Fibroblast of villous mesenchyme (primary cell): ENCODE measurements at regions not wholly inside any gene's neighbourhood (a gene's known extent, or its start where the extent isn't known, plus 50 kb on each side); places are given as distances from the start of the nearest gene placed in this dataset.

Experiments used
- DNase-seq: peaks from one replicate; pipeline ENCODE4 v3.0.0-alpha.2; 2010; ENCODE audit warnings: low read depth
- H3K4me3 ChIP-seq: 2 replicates; pipeline ENCODE4 v1.5.1; 2011; ENCODE audit warnings: low read depth, mild to moderate bottlenecking, low read length
- CTCF ChIP-seq: IDR thresholded peaks from 2 replicates; pipeline ENCODE4 v1.5.1; 2012; ENCODE audit warnings: low read depth, mild to moderate bottlenecking, low read length; ENCODE audit not compliant: insufficient read depth

GRCh38 chr7:80350430-80350829, 161.4 kb downstream of the GNAT3 start:
- no peak for TF ChIP-seq CTCF
- no peak for DNase-seq
- H3K4me3 ChIP-seq, result no peak overlapping the region

- no peak for TF ChIP-seq CTCF
- no peak for DNase-seq
- no peak overlapping the region for H3K4me3 ChIP-seq
Observed at GRCh38 chr7:80348223-80348622, 163.6 kb downstream of the GNAT3 start.

- no peak overlapping the region for H3K4me3 ChIP-seq
- no peak for DNase-seq
- no peak for TF ChIP-seq CTCF
Observed at GRCh38 chr7:80347173-80347572, 164.7 kb downstream of the GNAT3 start.

GRCh38 chr7:80346704-80347103, 165.2 kb downstream of the GNAT3 start:
- no peak for TF ChIP-seq CTCF
- H3K4me3 ChIP-seq, result no peak overlapping the region
- DNase-seq, result peak; percentile 50

GRCh38 chr7:80335511-80336231, 176.2 kb downstream of the GNAT3 start:
- peak; percentile 99 for DNase-seq
- H3K4me3 ChIP-seq, result peak overlapping the region; percentile 33
- TF ChIP-seq CTCF, result no peak

GRCh38 chr7:80334908-80335307, 177.0 kb downstream of the GNAT3 start:
- no peak for TF ChIP-seq CTCF
- peak; percentile 80 for DNase-seq
- no peak overlapping the region for H3K4me3 ChIP-seq

GRCh38 chr7:80334196-80334595, 177.7 kb downstream of the GNAT3 start:
- peak; percentile 29 for DNase-seq
- TF ChIP-seq CTCF, result no peak
- H3K4me3 ChIP-seq, result no peak overlapping the region
